ENCODE measurements at regions not wholly inside any gene's neighbourhood (a gene's known extent, or its start where the extent isn't known, plus 50 kb on each side); places are given as distances from the start of the nearest gene placed in this dataset.

DNA sequence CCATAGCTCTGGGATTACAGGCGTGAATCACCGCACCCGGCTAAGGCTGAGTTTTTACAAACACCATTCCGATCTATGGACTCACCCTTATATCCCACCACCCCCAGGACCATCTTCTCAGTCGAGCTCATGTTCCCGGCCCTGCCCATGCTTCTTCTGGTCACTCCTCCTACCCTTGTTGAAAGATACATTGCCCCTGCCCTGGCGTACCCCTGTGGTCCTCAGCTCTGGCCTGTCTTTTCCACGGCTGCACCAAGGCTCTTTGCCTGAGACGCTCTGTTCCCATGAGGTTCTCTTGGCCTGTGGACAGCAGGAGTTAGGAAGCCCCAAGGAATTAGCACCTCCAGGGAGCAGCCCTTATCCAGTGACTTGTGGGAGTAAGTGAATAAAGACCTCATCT is 379.4 kb upstream of the TNRC6C start:
- TF ChIP-seq POLR2AphosphoS5 (IDR thresholded peaks at IDR 0.05; ENCODE audit: low read depth, low read length) (no peak), TAF1 (IDR thresholded peaks at IDR 0.05; ENCODE audit: borderline replicate concordance, insufficient read depth, low read length) (no peak), FOXP2 (optimal IDR thresholded peaks at IDR 0.05; ENCODE audit: borderline replicate concordance, extremely low read depth, extremely low read length, insufficient read depth) (no peak)

- TF ChIP-seq POLR2AphosphoS5 (IDR thresholded peaks at IDR 0.05; ENCODE audit: low read depth, low read length) (no peak), SIN3A (IDR thresholded peaks at IDR 0.05; ENCODE audit: borderline replicate concordance, insufficient read depth, low read length) (no peak), REST (IDR thresholded peaks at IDR 0.05; ENCODE audit: insufficient read depth in 1 of 2, low read depth in 2 of 2, low read length in 2 of 2) (no peak), TAF1 (IDR thresholded peaks at IDR 0.05; ENCODE audit: borderline replicate concordance, insufficient read depth, low read length) (no peak), FOXP2 (optimal IDR thresholded peaks at IDR 0.05; ENCODE audit: borderline replicate concordance, extremely low read depth, extremely low read length, insufficient read depth) (no peak)
Measured at GRCh38 chr17:77579682-77580081, 378.8 kb upstream of the TNRC6C start.

GRCh38 chr17:77580531-77581270 is 377.8 kb upstream of the TNRC6C start:
- TF ChIP-seq SIN3A (IDR thresholded peaks at IDR 0.05; ENCODE audit: borderline replicate concordance, insufficient read depth, low read length) (no peak), POLR2AphosphoS5 (IDR thresholded peaks at IDR 0.05; ENCODE audit: low read depth, low read length) (no peak), REST (IDR thresholded peaks at IDR 0.05; ENCODE audit: insufficient read depth in 1 of 2, low read depth in 2 of 2, low read length in 2 of 2) (no peak), TAF1 (IDR thresholded peaks at IDR 0.05; ENCODE audit: borderline replicate concordance, insufficient read depth, low read length) (no peak), FOXP2 (optimal IDR thresholded peaks at IDR 0.05; ENCODE audit: borderline replicate concordance, extremely low read depth, extremely low read length, insufficient read depth) (no peak)

DNA sequence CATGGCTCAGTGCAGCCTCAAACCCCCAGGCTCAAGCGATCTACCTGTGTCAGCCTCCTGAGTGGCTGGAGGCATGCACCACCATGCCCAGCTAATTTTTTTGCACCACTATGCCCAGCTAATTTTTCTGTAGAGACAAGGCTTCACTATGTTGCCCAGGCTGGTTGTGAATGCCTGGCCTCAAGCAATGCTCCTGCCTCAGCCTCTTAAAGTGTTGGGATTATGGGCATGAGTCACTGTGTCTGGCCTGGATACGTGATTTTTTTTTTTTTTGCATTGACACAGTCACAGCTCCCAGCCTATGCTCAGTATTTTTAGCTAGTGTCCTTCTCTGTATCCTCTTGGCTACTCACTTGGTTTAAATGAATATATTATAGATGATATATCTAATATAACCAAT is 377.0 kb upstream of the TNRC6C start:
- no peak for TF ChIP-seq SIN3A (IDR thresholded peaks at IDR 0.05; ENCODE audit: borderline replicate concordance, insufficient read depth, low read length)
- no peak for TF ChIP-seq FOXP2 (optimal IDR thresholded peaks at IDR 0.05; ENCODE audit: borderline replicate concordance, extremely low read depth, extremely low read length, insufficient read depth)
- TF ChIP-seq REST (IDR thresholded peaks at IDR 0.05; ENCODE audit: insufficient read depth in 1 of 2, low read depth in 2 of 2, low read length in 2 of 2) = no peak
- TF ChIP-seq TAF1 (IDR thresholded peaks at IDR 0.05; ENCODE audit: borderline replicate concordance, insufficient read depth, low read length) = no peak
- TF ChIP-seq POLR2AphosphoS5 (IDR thresholded peaks at IDR 0.05; ENCODE audit: low read depth, low read length) = no peak

- TF ChIP-seq FOXP2 (optimal IDR thresholded peaks at IDR 0.05; ENCODE audit: borderline replicate concordance, extremely low read depth, extremely low read length, insufficient read depth) (no peak), POLR2AphosphoS5 (IDR thresholded peaks at IDR 0.05; ENCODE audit: low read depth, low read length) (no peak), SIN3A (IDR thresholded peaks at IDR 0.05; ENCODE audit: borderline replicate concordance, insufficient read depth, low read length) (no peak), TAF1 (IDR thresholded peaks at IDR 0.05; ENCODE audit: borderline replicate concordance, insufficient read depth, low read length) (no peak), REST (IDR thresholded peaks at IDR 0.05; ENCODE audit: insufficient read depth in 1 of 2, low read depth in 2 of 2, low read length in 2 of 2) (no peak)
Measured at GRCh38 chr17:77585142-77585860, 373.2 kb upstream of the TNRC6C start.

Measured in PFSK-1 (cell line).